SH-SY5Y (cell line): ENCODE measurements at regions not wholly inside any gene's neighbourhood (a gene's known extent, or its start where the extent isn't known, plus 50 kb on each side); places are given as distances from the start of the nearest gene placed in this dataset.

Source experiments
- GATA2 ChIP-seq: IDR thresholded peaks from 2 replicates; pipeline ENCODE4 v1.6.1; 2011; ENCODE audit warnings: mild to moderate bottlenecking, low read depth, low read length
- GATA3 ChIP-seq: IDR thresholded peaks from 2 replicates; pipeline ENCODE4 v1.6.1; 2011; ENCODE audit warnings: low read depth, mild to moderate bottlenecking, low read length, moderate library complexity

- TF ChIP-seq GATA2 (no peak), GATA3 (no peak)
These were observed 386.7 kb downstream of the TECRL start for GRCh38 chr4:64022560-64022959.
